Heart left ventricle (tissue), 13 donors: ENCODE measurements at regions not wholly inside any gene's neighbourhood (a gene's known extent, or its start where the extent isn't known, plus 50 kb on each side); places are given as distances from the start of the nearest gene placed in this dataset.

Experiments used
- CTCF ChIP-seq, 12 donors: fragments of 200-600 bp; sonication (generic) in 4 of 12; IDR thresholded peaks; one replicate each; pipeline versions ENCODE4 v1.5.0 to v1.8.0; 2018 to 2022; ENCODE audit warnings: antibody characterized with exemption in 12 of 12, mild to moderate bottlenecking in 5 of 12
- POLR2A ChIP-seq, 2 donors: fragments of 450-650 bp; IDR thresholded peaks; one replicate each; pipeline ENCODE4 v1.6.1; 2017; ENCODE audit warnings: antibody characterized with exemption in 2 of 2, mild to moderate bottlenecking in 2 of 2, moderate library complexity in 2 of 2
- donor health status: ischemic (EF 13 %, LVEDD 7.1; RV severe dilation, severe dysfunction).
- donor health status: DM: no; HTN: yes; CAD: no.
- donor health status: DM: no; HTN: no; CAD: no.
- donor health status: ischemic (EF 25% LVEDD 6.9; RV normal size, moderate dysfunction).
- donor health status: ischemic (EF 25% LVEDD 5.7; RV mildly dilated, moderate dysfunction).
- donor health status: ischemic (EF 35%, LVEDD 5.7; RV mildly dilated, moderate dysfunction).
- donor health status: nonischemic (EF 11% LVEDD 7.7; RV severe dilation, severe dysfunction).
- donor health status: DM: yes; HTN: yes; CAD: no.
- donor health status: PGD.
- donor health status: ischemic (EF 29% LVEDD 5.4; RV normal size, mild dysfunction).
- donor health status: nonischemic (EF 23%, LVEDD 6.1; RV moderate dilation, normal function).

- TF ChIP-seq CTCF (IDR thresholded peaks at IDR 0.05) (no peak), POLR2A (IDR thresholded peaks at IDR 0.05) (no peak)
These were observed 454.5 kb downstream of the BCL11A start for GRCh38 chr2:60098996-60099395.
